H1 (cell line): ENCODE measurements at regions not wholly inside any gene's neighbourhood (a gene's known extent, or its start where the extent isn't known, plus 50 kb on each side); places are given as distances from the start of the nearest gene placed in this dataset.

Source experiments
- ASH2L ChIP-seq: fragments of 200-600, 300-600 bp; sonication (generic); IDR thresholded peaks from one replicate; pipeline ENCODE4 v1.7.1; 2017; ENCODE audit warnings: low read length
- GTF2F1 ChIP-seq: IDR thresholded peaks from 2 replicates; pipeline ENCODE4 v1.6.1; 2012; ENCODE audit warnings: low read depth, low read length, improper control_type of control experiment, borderline replicate concordance
- KDM5A ChIP-seq: fragments of 200-600 bp; IDR thresholded peaks from 2 replicates; pipeline ENCODE4 v1.7.1; 2012; ENCODE audit warnings: mild to moderate bottlenecking, low read length, inconsistent platforms, mixed read lengths
- RAD21 ChIP-seq, 2 experiments: IDR thresholded peaks in 1 of 2; conservative IDR thresholded peaks in 1 of 2; 2 replicates each; pipeline ENCODE4 v1.6.1; 2011; ENCODE audit warnings: low read depth in 2 of 2, low read length in 2 of 2, improper control_type of control experiment in 1 of 2, inconsistent platforms in 1 of 2, mild to moderate bottlenecking in 1 of 2, moderate library complexity in 1 of 2
- RNF2 ChIP-seq: fragments of 200-900, 300-1000 bp; sonication (generic); IDR thresholded peaks from 2 replicates; pipeline ENCODE4 v1.7.1; 2016; ENCODE audit warnings: borderline replicate concordance, low read depth, mild to moderate bottlenecking, antibody characterized with exemption, low read length; ENCODE audit not compliant: poor library complexity, severe bottlenecking; ENCODE audit errors: missing control alignments

DNA sequence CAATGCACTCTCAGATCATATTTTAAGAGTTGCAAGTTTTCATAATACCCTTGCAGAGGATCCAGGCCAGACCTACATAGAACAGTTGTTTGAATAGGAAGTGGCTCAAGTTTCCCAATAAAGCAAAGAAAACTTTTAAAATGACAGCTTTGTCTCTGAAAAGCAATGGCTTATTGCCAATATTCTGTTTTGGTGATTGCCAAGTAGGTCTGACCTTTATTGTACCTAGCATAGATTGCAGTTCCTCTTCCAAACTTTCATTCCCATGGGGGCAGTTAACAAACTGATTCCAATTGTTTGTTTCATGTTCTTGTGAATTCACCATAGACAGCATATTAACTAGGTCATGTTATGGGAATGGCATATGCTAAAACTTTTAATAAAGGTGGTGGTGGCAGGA, 664.6 kb upstream of the CA10 start (continued):
- TF ChIP-seq GTF2F1 (no peak), KDM5A (no peak), RNF2 (no peak), ASH2L (no peak), RAD21 (IDR thresholded peaks at IDR 0.05 in 1 of 2, conservative IDR thresholded peaks at IDR 0.05 in 1 of 2; ENCODE audit: low read depth in 2 of 2, low read length in 2 of 2) (no peak)
- TF ChIP-seq, all 59 proteins: peak for 0
